Vagina (tissue), 2 donors: ENCODE measurements at regions not wholly inside any gene's neighbourhood (a gene's known extent, or its start where the extent isn't known, plus 50 kb on each side); places are given as distances from the start of the nearest gene placed in this dataset.

Experiments used
- DNase-seq, 2 donors: peaks; one replicate each; pipeline ENCODE4 v3.0.0-alpha.2; 2017; ENCODE audit errors: extremely low spot score in 2 of 2
- H3K27ac ChIP-seq: fragments of 200-600 bp; sonication (generic); one replicate; pipeline ENCODE4 v1.5.1; 2019
- H3K27me3 ChIP-seq: fragments of 200-600 bp; sonication (generic); one replicate; pipeline ENCODE4 v1.5.1; 2019
- H3K36me3 ChIP-seq, 2 donors: fragments of 200-600 bp; sonication (generic); one replicate each; pipeline ENCODE4 v1.5.1; 2017 to 2019
- H3K4me1 ChIP-seq: fragments of 200-600 bp; sonication (generic); one replicate; pipeline ENCODE4 v1.5.1; 2019
- H3K4me3 ChIP-seq, 2 donors: fragments of 200-600 bp; sonication (generic); 1 replicate in 1 of 2; 2 replicates in 1 of 2; pipeline ENCODE4 v1.5.1; 2016 to 2019
- H3K9me3 ChIP-seq: fragments of 200-600 bp; sonication (generic); one replicate; pipeline ENCODE4 v1.5.1; 2019
- POLR2A ChIP-seq, 2 donors: fragments of 450-650 bp; IDR thresholded peaks; one replicate each; pipeline ENCODE4 v1.6.1; 2017; ENCODE audit warnings: antibody characterized with exemption in 2 of 2, mild to moderate bottlenecking in 2 of 2, moderate library complexity in 2 of 2
- POLR2AphosphoS5 ChIP-seq, 2 donors: sonication (generic); formaldehyde crosslinking; IDR thresholded peaks; one replicate each; pipeline ENCODE4 v1.9.0; 2017; ENCODE audit warnings: antibody characterized with exemption in 2 of 2, mild to moderate bottlenecking in 2 of 2, low read depth in 1 of 2; ENCODE audit not compliant: insufficient read depth in 1 of 2
- intact Hi-C: fragments of 100-400 bp; cut with DNase I; formaldehyde crosslinking; loops from one replicate; pipeline ENCODE4 v1.15.1; 2023
- TF ChIP-seq, protein P1 (sequence below), 3 experiments: fragments of 450-650 bp in 2 of 3; fragments of 200-600 bp in 1 of 3; sonication (generic) in 1 of 3; IDR thresholded peaks; one replicate each; pipeline ENCODE4 v1.5.1; 2017 to 2019; ENCODE audit warnings: antibody characterized with exemption in 3 of 3, mild to moderate bottlenecking in 2 of 3, moderate library complexity in 2 of 3

DNA sequence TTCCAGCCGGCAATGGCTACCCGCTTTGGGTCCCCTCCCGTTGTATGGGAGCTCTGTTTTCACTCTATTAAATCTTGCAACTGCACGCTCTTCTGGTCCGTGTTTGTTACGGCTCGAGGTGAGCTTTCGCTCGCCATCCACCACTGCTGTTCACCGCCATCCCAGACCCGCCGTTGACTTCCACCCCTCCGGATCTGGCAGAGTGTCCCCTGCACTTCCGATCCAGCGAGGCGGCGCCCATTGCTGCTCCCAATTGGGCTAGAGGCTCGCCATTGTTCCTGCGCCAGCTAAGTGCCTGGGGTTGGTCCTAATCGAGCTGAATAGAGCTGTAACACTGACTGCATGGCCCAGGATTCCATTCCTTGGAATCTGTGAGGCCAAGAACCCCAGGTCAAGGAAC, 359.9 kb downstream of the CTTN start:
- H3K4me1 ChIP-seq, result no peaks in the 10 kb centered on the region
- H3K36me3 ChIP-seq, result no peaks in the 10 kb centered on the region
- H3K4me3 ChIP-seq, result no peak overlapping the region
- H3K27me3 ChIP-seq, result no peaks in the 10 kb centered on the region
- DNase-seq, result no peak
- H3K9me3 ChIP-seq, result no peaks in the 10 kb centered on the region
- intact Hi-C loops, result no loop called here
- no peak overlapping the region for H3K27ac ChIP-seq
- no peak for TF ChIP-seq POLR2AphosphoS5 (IDR thresholded peaks at IDR 0.05; ENCODE audit: insufficient read depth in 1 of 2, low read depth in 1 of 2)
- no peak for TF ChIP-seq POLR2A (IDR thresholded peaks at IDR 0.05)
- TF ChIP-seq, protein P1, sequence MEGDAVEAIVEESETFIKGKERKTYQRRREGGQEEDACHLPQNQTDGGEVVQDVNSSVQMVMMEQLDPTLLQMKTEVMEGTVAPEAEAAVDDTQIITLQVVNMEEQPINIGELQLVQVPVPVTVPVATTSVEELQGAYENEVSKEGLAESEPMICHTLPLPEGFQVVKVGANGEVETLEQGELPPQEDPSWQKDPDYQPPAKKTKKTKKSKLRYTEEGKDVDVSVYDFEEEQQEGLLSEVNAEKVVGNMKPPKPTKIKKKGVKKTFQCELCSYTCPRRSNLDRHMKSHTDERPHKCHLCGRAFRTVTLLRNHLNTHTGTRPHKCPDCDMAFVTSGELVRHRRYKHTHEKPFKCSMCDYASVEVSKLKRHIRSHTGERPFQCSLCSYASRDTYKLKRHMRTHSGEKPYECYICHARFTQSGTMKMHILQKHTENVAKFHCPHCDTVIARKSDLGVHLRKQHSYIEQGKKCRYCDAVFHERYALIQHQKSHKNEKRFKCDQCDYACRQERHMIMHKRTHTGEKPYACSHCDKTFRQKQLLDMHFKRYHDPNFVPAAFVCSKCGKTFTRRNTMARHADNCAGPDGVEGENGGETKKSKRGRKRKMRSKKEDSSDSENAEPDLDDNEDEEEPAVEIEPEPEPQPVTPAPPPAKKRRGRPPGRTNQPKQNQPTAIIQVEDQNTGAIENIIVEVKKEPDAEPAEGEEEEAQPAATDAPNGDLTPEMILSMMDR (IDR thresholded peaks at IDR 0.05), result no peak

DNA sequence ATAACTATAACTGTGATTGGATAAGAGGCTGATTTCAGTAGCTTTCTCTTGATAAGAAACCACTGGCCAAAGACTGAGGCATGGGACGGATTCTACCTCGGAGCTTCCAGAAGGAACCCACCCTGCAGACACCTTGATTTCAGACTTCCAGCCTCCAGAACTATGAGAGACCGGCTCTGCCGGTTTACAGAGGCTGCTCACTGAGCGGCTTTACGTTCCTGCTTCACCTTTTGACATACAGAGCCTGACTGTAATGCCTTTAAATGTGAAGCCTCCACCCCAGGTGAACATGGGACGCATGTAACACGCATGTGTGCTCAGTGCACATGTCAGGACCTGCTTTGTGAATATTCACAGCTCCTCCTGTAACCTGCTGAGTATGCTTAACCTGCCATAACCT, 361.5 kb downstream of the CTTN start:
- H3K4me1 ChIP-seq, result no peaks in the 10 kb centered on the region
- DNase-seq, result no peak
- no peak overlapping the region for H3K4me3 ChIP-seq
- H3K27ac ChIP-seq, result no peak overlapping the region
- no peak for TF ChIP-seq POLR2AphosphoS5 (IDR thresholded peaks at IDR 0.05; ENCODE audit: insufficient read depth in 1 of 2, low read depth in 1 of 2)
- TF ChIP-seq, protein P1 (IDR thresholded peaks at IDR 0.05), result no peak
- H3K9me3 ChIP-seq, result no peaks in the 10 kb centered on the region
- H3K36me3 ChIP-seq, result no peaks in the 10 kb centered on the region
- intact Hi-C loops, result loop anchor here (10.0 kb wide), 1 partner anchor 295 kb away; no protein-coding TSS in a partner anchor
- no peaks in the 10 kb centered on the region for H3K27me3 ChIP-seq

DNA sequence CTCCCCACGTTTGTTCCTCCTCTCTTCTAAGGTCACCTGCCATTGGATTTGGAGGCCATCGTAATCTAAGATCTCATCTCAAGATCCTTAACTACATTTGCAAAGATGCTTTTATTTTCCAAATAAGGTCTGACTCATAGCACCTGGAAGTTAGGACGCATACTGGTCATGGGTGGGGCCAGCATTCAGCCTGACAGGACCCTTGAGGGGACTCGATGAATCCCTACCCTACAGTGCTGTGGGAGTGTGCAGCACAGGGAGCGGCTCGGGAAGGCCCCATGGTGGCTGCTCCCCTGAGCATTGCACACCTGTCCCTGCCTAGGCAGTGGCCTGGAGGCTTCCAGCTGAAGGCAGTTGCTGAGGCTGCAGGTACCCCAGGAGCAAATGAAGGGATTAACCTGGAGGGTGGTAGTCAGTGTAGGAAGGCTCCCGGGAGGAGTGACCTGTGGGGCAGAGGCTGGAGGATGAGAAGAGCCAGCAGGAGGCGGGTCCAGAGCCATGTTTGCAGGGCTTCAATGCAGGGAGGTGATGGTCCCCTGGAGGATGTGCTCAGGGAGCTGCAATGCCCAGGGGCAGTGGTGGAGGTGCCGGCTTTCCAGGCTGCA, 362.2 kb downstream of the CTTN start:
- Histone ChIP-seq H3K4me1 (no peaks in the 10 kb centered on the region), H3K27ac (no peak overlapping the region), H3K9me3 (no peaks in the 10 kb centered on the region), H3K36me3 (no peaks in the 10 kb centered on the region), H3K27me3 (no peaks in the 10 kb centered on the region), H3K4me3 (no peak overlapping the region)
- no peak for DNase-seq
- TF ChIP-seq, protein P1 (IDR thresholded peaks at IDR 0.05), result no peak
- TF ChIP-seq POLR2AphosphoS5 (IDR thresholded peaks at IDR 0.05; ENCODE audit: insufficient read depth in 1 of 2, low read depth in 1 of 2) (no peak), POLR2A (IDR thresholded peaks at IDR 0.05) (no peak)
- intact Hi-C loops, result loop anchor here (10.0 kb wide), 1 partner anchor 296 kb away; no protein-coding TSS in a partner anchor

DNA sequence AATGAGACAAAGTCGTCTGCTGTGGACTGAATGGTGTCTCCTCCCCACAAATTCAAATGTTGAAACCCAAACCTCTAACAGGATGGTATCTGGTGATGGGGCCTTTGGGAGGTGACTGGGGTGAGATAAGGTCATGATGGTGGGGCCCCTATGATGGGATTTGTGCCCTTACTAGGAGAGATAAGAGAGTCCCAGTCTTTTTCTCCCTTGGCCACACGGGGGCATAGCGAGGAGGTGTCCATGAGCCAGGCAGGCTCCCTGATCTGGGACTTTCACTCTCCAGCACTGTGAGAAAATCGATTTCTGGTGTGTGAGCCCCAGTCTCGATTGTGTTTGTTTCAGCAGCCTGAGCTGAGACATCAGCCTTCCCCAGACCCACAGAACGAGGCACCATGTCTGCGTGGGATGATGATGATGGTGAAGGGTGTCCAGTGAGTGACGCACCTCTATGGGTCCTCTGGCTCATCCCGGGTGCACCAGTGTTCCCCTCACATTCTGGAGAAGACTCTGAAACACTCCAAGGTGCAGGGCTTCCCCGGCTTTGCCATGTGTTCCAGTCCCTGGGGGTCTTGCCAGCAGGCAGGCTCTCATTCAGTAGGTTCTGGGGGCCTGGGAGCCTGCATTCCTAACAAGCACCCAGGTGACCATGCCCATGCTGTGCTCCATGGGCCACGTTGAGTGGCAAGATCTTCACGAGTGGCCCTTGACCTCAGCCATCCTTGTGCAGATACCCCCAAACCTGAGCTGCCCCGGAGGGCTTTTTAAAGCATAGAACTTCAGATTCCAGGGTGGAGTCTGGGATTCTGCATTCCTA, 363.0 kb downstream of the CTTN start:
- Histone ChIP-seq H3K4me3 (no peak overlapping the region), H3K36me3 (no peaks in the 10 kb centered on the region), H3K4me1 (no peaks in the 10 kb centered on the region), H3K27me3 (no peaks in the 10 kb centered on the region), H3K27ac (no peak overlapping the region), H3K9me3 (no peaks in the 10 kb centered on the region)
- intact Hi-C loops, result loop anchor here (10.0 kb wide), 1 partner anchor 296 kb away; no protein-coding TSS in a partner anchor
- TF ChIP-seq, protein P1 (IDR thresholded peaks at IDR 0.05), result no peak
- TF ChIP-seq POLR2A (IDR thresholded peaks at IDR 0.05) (no peak), POLR2AphosphoS5 (IDR thresholded peaks at IDR 0.05; ENCODE audit: insufficient read depth in 1 of 2, low read depth in 1 of 2) (no peak)
- no peak for DNase-seq

DNA sequence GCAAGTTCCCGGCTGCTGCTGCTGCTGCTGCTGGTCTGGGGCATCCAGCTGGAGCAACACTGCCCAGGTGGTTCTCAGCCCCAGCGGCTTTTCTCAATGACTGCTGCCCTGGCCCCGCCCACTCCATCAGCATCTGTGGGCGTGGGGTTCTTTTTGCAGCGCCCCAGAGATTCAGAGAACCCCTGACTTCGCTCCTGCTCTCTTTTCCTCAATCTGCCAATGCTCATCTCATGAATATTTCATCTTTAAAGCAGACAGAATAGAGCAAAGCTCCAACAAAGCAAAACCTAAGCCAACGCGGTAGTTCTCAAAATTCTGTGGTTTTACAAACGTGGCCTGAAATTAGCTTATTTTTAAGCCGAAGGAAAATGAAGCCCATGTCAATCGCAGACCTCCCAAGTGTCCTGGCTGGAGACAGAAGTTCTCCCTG, 363.6 kb downstream of the CTTN start:
- TF ChIP-seq POLR2AphosphoS5 (IDR thresholded peaks at IDR 0.05; ENCODE audit: insufficient read depth in 1 of 2, low read depth in 1 of 2), result no peak
- TF ChIP-seq, protein P1 (IDR thresholded peaks at IDR 0.05), result no peak
- TF ChIP-seq POLR2A (IDR thresholded peaks at IDR 0.05), result no peak
- no peak overlapping the region for H3K27ac ChIP-seq
- H3K36me3 ChIP-seq, result no peaks in the 10 kb centered on the region
- no peaks in the 10 kb centered on the region for H3K27me3 ChIP-seq
- DNase-seq, result no peak
- intact Hi-C loops, result loop anchor here (10.0 kb wide), 1 partner anchor 297 kb away; no protein-coding TSS in a partner anchor
- H3K4me1 ChIP-seq, result no peaks in the 10 kb centered on the region
- H3K4me3 ChIP-seq, result no peak overlapping the region
- no peaks in the 10 kb centered on the region for H3K9me3 ChIP-seq
